GM21717 (cell line): ENCODE measurements at regions not wholly inside any gene's neighbourhood (a gene's known extent, or its start where the extent isn't known, plus 50 kb on each side); places are given as distances from the start of the nearest gene placed in this dataset.

ENCODE experiments used
- ATAC-seq: cut with Tn5 transposase; IDR thresholded peaks from one replicate; pipeline ENCODE4 v1.9.1; 2021; ENCODE audit warnings: mild to moderate bottlenecking, moderate library complexity; ENCODE audit not compliant: unreplicated experiment

- no peak for ATAC-seq
These were observed 143.9 kb upstream of the MGMT start for GRCh38 chr10:129322933-129323820.

- no peak for ATAC-seq
These were observed 143.2 kb upstream of the MGMT start for GRCh38 chr10:129323879-129324278.

GRCh38 chr10:129325893-129326292, 141.1 kb upstream of the MGMT start:
- ATAC-seq = no peak

GRCh38 chr10:129328546-129328945, 138.5 kb upstream of the MGMT start:
- ATAC-seq = no peak

GRCh38 chr10:129329385-129330055, 137.5 kb upstream of the MGMT start:
- no peak for ATAC-seq

GRCh38 chr10:129330211-129330610, 136.8 kb upstream of the MGMT start:
- ATAC-seq = no peak

- no peak for ATAC-seq
These were observed 135.7 kb upstream of the MGMT start for GRCh38 chr10:129331207-129331838.

GRCh38 chr10:129331839-129332220, 135.2 kb upstream of the MGMT start:
- no peak for ATAC-seq

GRCh38 chr10:129332476-129332875, 134.6 kb upstream of the MGMT start:
- no peak for ATAC-seq

GRCh38 chr10:129333706-129334105, 133.3 kb upstream of the MGMT start:
- no peak for ATAC-seq

GRCh38 chr10:129334266-129334665, 132.8 kb upstream of the MGMT start:
- no peak for ATAC-seq

- no peak for ATAC-seq
These were observed 131.6 kb upstream of the MGMT start for GRCh38 chr10:129335396-129335795.

- ATAC-seq = no peak
These were observed 131.1 kb upstream of the MGMT start for GRCh38 chr10:129335942-129336341.

GRCh38 chr10:129339191-129339590, 127.8 kb upstream of the MGMT start:
- no peak for ATAC-seq

GRCh38 chr10:129339841-129340240, 127.2 kb upstream of the MGMT start:
- ATAC-seq = no peak

- no peak for ATAC-seq
These were observed 126.0 kb upstream of the MGMT start for GRCh38 chr10:129341087-129341486.

- no peak for ATAC-seq
These were observed 124.7 kb upstream of the MGMT start for GRCh38 chr10:129342385-129342784.

GRCh38 chr10:129343141-129343540, 123.9 kb upstream of the MGMT start:
- no peak for ATAC-seq

GRCh38 chr10:129344103-129344502, 122.9 kb upstream of the MGMT start:
- ATAC-seq = no peak

GRCh38 chr10:129344731-129345355, 122.2 kb upstream of the MGMT start:
- ATAC-seq = no peak

GRCh38 chr10:129345763-129346162, 121.3 kb upstream of the MGMT start:
- ATAC-seq = no peak
